ENCODE measurements at regions not wholly inside any gene's neighbourhood (a gene's known extent, or its start where the extent isn't known, plus 50 kb on each side); places are given as distances from the start of the nearest gene placed in this dataset.
"Not testable (repeated sequence)": the region's sequence is repeated elsewhere in the genome, so short reads cannot be mapped to it uniquely, and the experiment has no call there.

DNA sequence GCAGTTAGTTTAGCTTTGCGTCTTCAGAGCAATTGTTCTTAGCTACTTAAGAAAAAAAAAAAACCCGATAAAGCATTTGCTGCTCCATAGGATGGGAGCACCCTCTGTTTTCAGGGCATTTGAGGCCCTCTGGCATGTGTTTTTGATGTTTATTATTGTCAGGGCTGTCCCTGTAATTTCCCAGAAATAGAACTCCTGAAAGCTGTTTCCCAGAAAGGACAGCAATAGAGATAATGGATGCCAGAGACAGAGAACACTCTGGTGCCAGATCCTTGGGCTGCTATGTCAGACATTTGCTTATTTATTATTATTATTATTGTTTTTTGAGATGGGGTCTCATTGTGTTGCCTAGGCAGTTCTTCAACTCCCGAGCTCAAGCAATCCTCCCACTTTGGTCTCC, 201.3 kb downstream of the ALG10 start:
- Histone ChIP-seq H3K27me3 (replicated peaks in 1 of 2; ENCODE audit: control insufficient read depth in 2 of 2, insufficient read depth in 2 of 2, low read length in 1 of 2) (no peaks in the 10 kb centered on the region), H3K4me2 (ENCODE audit: control insufficient read depth, insufficient read depth) (no peak overlapping the region), H3K4me3 (no peak overlapping the region), H3K9me3 (replicated peaks; ENCODE audit: control insufficient read depth, insufficient read depth, low read length) (no peaks in the 10 kb centered on the region), H2AFZ (ENCODE audit: control insufficient read depth, low read depth, low read length) (no peak overlapping the region), H3K79me2 (ENCODE audit: control insufficient read depth, insufficient read depth, low read length) (no peaks in the 10 kb centered on the region), H3K27ac (ENCODE audit: control insufficient read depth, insufficient read depth) (no peak overlapping the region), H3K4me1 (ENCODE audit: control insufficient read depth, insufficient read depth, low read length) (no peaks in the 10 kb centered on the region), H3K9ac (ENCODE audit: control insufficient read depth, insufficient read depth, low read length) (no peak overlapping the region), H4K20me1 (ENCODE audit: control insufficient read depth, insufficient read depth) (no peaks in the 10 kb centered on the region), H3K36me3 (ENCODE audit: control insufficient read depth in 2 of 2, insufficient read depth in 2 of 2, low read length in 1 of 2) (no peaks in the 10 kb centered on the region)
- DNase-seq (ENCODE audit: low read depth, low spot score) (no peak), ATAC-seq (no peak), FAIRE-seq (no peak)
- WGBS (ENCODE audit: insufficient coverage, insufficient replicate concordance, low lambda C conversion rate, missing lambda C conversion rate) = 67% methylated on average over 3 of the region's 3 CpGs
- ChIA-PET SMC1A (ENCODE audit: uncharacterized antibody, unreplicated experiment) (no interaction called here), CTCF (no interaction called here), POLR2A (no interaction called here), RAD21 (ENCODE audit: unreplicated experiment) (no interaction called here)
- intact Hi-C loops (cut with micrococcal nuclease; ENCODE audit: unreplicated experiment) (no loop called here), in situ Hi-C loops (cut with MboI) (no loop called here)
- TF ChIP-seq ZZZ3 (IDR thresholded peaks at IDR 0.05; ENCODE audit: control insufficient read depth, insufficient read length, low read depth) = no peak
- no peak for TF ChIP-seq PAX5 (IDR thresholded peaks at IDR 0.05; ENCODE audit: borderline replicate concordance, low read depth, low read length)
- TF ChIP-seq RFX5 (IDR thresholded peaks at IDR 0.05; ENCODE audit: low read depth, low read length) = no peak
- no peak for TF ChIP-seq CEBPB (IDR thresholded peaks at IDR 0.05; ENCODE audit: borderline replicate concordance in 1 of 2, low read depth in 2 of 2, low read length in 2 of 2)
- no peak for TF ChIP-seq MEF2B (IDR thresholded peaks at IDR 0.05; ENCODE audit: partially characterized antibody, poor library complexity, severe bottlenecking)
- TF ChIP-seq MYC (IDR thresholded peaks at IDR 0.05; ENCODE audit: insufficient read depth, insufficient read length, insufficient replicate concordance, low read length, severe bottlenecking) = no peak
- TF ChIP-seq FOS (IDR thresholded peaks at IDR 0.05; ENCODE audit: borderline replicate concordance, extremely low read depth, insufficient read length) = no peak
- TF ChIP-seq ZBED1 (IDR thresholded peaks at IDR 0.05; ENCODE audit: borderline replicate concordance) = no peak
- no peak for TF ChIP-seq TCF7 (IDR thresholded peaks at IDR 0.05; ENCODE audit: borderline replicate concordance)
- TF ChIP-seq POLR2AphosphoS2 (IDR thresholded peaks at IDR 0.05; ENCODE audit: low read depth, low read length) = no peak
- TF ChIP-seq IKZF1 (conservative IDR thresholded peaks at IDR 0.05) = no peak
- TF ChIP-seq TARDBP (IDR thresholded peaks at IDR 0.05; ENCODE audit: borderline replicate concordance) = no peak
- no peak for TF ChIP-seq SREBF2 (IDR thresholded peaks at IDR 0.05; ENCODE audit: low read length)
- TF ChIP-seq POLR2AphosphoS5 (IDR thresholded peaks at IDR 0.05; ENCODE audit: low read length) = no peak
- BruUV-seq (replicated peaks) = no TSS peak

DNA sequence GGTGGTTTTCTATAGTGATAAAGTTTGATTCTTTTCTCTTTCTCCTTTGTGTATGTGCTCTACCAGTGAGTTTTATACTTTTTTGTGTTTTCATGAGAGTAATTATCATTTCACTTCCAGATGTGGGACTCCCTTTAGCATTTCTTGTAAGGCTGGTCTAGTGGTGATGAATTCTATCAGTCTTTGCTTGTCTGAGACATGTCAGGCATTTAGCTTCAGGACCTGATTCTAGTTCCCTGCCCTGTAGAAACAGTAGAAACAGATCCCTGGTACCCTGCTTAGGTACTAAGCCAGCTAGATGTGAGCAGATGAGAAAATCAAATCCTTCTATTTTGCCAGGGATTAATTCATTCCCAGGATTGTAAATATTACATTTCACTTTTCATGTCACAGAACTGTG, 203.7 kb downstream of the ALG10 start:
- CTCF ChIA-PET; POLR2A ChIA-PET; H3K36me3 ChIP-seq (ENCODE audit: control insufficient read depth in 2 of 2, insufficient read depth in 2 of 2, low read length in 1 of 2); H2AFZ ChIP-seq (ENCODE audit: control insufficient read depth, low read depth, low read length); H3K9me3 ChIP-seq (replicated peaks; ENCODE audit: control insufficient read depth, insufficient read depth, low read length); H3K4me2 ChIP-seq (ENCODE audit: control insufficient read depth, insufficient read depth); intact Hi-C loops (cut with micrococcal nuclease; ENCODE audit: unreplicated experiment); H3K79me2 ChIP-seq (ENCODE audit: control insufficient read depth, insufficient read depth, low read length); ATAC-seq; H3K4me1 ChIP-seq (ENCODE audit: control insufficient read depth, insufficient read depth, low read length); H3K27ac ChIP-seq (ENCODE audit: control insufficient read depth, insufficient read depth); DNase-seq (ENCODE audit: low read depth, low spot score); H3K4me3 ChIP-seq; H3K9ac ChIP-seq (ENCODE audit: control insufficient read depth, insufficient read depth, low read length); SMC1A ChIA-PET (ENCODE audit: uncharacterized antibody, unreplicated experiment); BruUV-seq (replicated peaks); in situ Hi-C loops (cut with MboI); H3K27me3 ChIP-seq (replicated peaks in 1 of 2; ENCODE audit: control insufficient read depth in 2 of 2, insufficient read depth in 2 of 2, low read length in 1 of 2); RAD21 ChIA-PET (ENCODE audit: unreplicated experiment); FAIRE-seq; H4K20me1 ChIP-seq (ENCODE audit: control insufficient read depth, insufficient read depth): not testable (repeated sequence)

DNA sequence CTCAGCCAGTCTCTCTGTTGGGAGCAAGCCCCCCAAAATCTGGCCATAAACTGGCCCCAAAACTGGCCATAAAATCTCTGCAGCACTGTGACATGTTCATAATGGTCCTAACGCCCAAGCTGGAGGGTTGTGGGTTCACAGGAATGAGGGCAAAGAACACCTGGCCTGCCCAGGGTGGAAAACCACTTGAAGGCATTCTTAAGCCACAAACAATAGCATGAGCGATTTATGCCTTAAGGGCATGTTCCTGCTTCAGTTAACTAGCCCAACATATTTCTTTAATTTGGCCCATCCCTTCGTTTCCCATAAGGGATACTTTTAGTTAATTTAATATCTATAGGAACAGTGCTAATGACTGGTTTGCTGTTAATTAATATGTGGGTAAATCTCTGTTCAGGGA, 205.8 kb downstream of the ALG10 start:
- DNase-seq (ENCODE audit: low read depth, low spot score); H3K9me3 ChIP-seq (replicated peaks; ENCODE audit: control insufficient read depth, insufficient read depth, low read length); H3K79me2 ChIP-seq (ENCODE audit: control insufficient read depth, insufficient read depth, low read length); H3K36me3 ChIP-seq (ENCODE audit: control insufficient read depth in 2 of 2, insufficient read depth in 2 of 2, low read length in 1 of 2); H3K4me3 ChIP-seq; POLR2A ChIA-PET; H3K4me1 ChIP-seq (ENCODE audit: control insufficient read depth, insufficient read depth, low read length); H3K9ac ChIP-seq (ENCODE audit: control insufficient read depth, insufficient read depth, low read length); H2AFZ ChIP-seq (ENCODE audit: control insufficient read depth, low read depth, low read length); CTCF ChIA-PET; H3K27ac ChIP-seq (ENCODE audit: control insufficient read depth, insufficient read depth); in situ Hi-C loops (cut with MboI); intact Hi-C loops (cut with micrococcal nuclease; ENCODE audit: unreplicated experiment); RAD21 ChIA-PET (ENCODE audit: unreplicated experiment); ATAC-seq; H4K20me1 ChIP-seq (ENCODE audit: control insufficient read depth, insufficient read depth); H3K27me3 ChIP-seq (replicated peaks in 1 of 2; ENCODE audit: control insufficient read depth in 2 of 2, insufficient read depth in 2 of 2, low read length in 1 of 2); H3K4me2 ChIP-seq (ENCODE audit: control insufficient read depth, insufficient read depth); BruUV-seq (replicated peaks); FAIRE-seq: not testable (repeated sequence)
- SMC1A ChIA-PET (ENCODE audit: uncharacterized antibody, unreplicated experiment) = interaction anchor here (1.0 kb wide), 1 partner anchor 32 kb away, joined by 3 read pairs; no protein-coding TSS in a partner anchor
- 2% methylated on average over 3 of the region's 3 CpGs for WGBS (ENCODE audit: insufficient coverage, insufficient replicate concordance, low lambda C conversion rate, missing lambda C conversion rate)
